HG03342 (cell line): ENCODE measurements at regions not wholly inside any gene's neighbourhood (a gene's known extent, or its start where the extent isn't known, plus 50 kb on each side); places are given as distances from the start of the nearest gene placed in this dataset.

Source experiments
- ATAC-seq: cut with Tn5 transposase; IDR thresholded peaks from one replicate; pipeline ENCODE4 v1.9.1; 2021; ENCODE audit warnings: mild to moderate bottlenecking, moderate library complexity; ENCODE audit not compliant: unreplicated experiment

- no peak for ATAC-seq
Measured at GRCh38 chr2:207401338-207401737, 128.4 kb upstream of the CREB1 start.

GRCh38 chr2:207403141-207403540, 126.6 kb upstream of the CREB1 start:
- no peak for ATAC-seq

- ATAC-seq: no peak
Measured at GRCh38 chr2:207403950-207404349, 125.8 kb upstream of the CREB1 start.

DNA sequence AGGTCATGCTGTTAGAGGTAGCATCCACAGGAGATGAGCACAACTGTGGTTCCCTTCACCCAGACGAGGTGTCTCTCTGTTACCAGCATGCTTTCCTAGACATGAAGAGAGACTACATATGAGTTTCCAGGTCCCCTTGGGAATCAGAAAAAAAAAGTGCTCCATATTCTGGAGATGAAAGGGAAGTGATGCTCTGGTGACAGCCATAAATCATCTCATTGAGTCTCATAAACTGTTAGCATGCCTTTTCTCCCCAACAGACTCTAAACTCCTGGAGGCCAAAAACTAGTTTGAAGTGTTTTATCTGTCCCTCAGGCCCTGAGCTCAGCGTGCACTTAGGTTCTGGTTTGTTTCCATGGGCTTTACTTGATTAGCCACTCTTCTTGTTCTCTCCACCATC, 124.6 kb upstream of the CREB1 start:
- no peak for ATAC-seq

- ATAC-seq: peak; percentile 96
Measured at GRCh38 chr2:207408086-207408794, 121.5 kb upstream of the CREB1 start.

DNA sequence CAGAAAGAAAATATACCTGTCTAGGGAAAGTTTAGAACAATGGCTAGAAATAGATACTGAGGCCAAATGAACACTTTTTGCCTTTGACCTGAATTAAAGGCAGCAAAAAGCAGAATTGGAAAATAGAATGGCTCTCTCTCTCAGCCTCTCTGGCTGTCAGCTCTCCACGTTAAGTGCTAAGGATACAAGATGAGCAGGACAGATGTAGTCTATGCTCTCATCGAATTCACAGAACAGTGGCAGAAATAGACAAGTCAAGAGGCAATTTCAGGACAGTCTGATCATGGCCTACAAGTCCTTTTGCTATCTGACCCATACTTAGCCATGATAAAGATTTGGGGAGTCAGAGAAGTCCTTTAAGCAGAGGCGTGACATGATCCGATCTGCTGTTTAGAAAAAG, 120.2 kb upstream of the CREB1 start:
- no peak for ATAC-seq

GRCh38 chr2:207412787-207413310, 116.9 kb upstream of the CREB1 start:
- ATAC-seq: no peak

GRCh38 chr2:207413376-207413907, 116.3 kb upstream of the CREB1 start:
- no peak for ATAC-seq

GRCh38 chr2:207416111-207416510, 113.7 kb upstream of the CREB1 start:
- no peak for ATAC-seq

- no peak for ATAC-seq
Measured at GRCh38 chr2:207416900-207417299, 112.9 kb upstream of the CREB1 start.

DNA sequence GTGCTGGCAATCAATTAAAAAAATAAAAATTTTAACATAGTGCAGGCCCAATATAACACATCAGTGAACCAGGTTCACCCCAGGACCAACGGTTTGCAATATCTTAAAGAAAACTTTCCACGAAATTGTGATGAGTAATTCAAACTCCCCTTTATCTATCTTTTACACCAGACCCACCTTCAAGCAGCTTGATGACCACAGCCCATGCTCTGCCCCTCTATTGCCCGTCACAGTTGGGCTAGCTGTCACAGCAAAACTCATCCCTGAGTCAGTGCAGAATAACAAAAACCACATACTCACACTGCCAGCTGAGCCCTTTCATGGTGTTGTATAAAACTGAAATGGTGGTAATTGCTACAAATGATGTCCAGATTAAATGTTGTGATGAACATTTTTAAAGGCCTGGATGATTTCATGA, 112.5 kb upstream of the CREB1 start:
- ATAC-seq: no peak

DNA sequence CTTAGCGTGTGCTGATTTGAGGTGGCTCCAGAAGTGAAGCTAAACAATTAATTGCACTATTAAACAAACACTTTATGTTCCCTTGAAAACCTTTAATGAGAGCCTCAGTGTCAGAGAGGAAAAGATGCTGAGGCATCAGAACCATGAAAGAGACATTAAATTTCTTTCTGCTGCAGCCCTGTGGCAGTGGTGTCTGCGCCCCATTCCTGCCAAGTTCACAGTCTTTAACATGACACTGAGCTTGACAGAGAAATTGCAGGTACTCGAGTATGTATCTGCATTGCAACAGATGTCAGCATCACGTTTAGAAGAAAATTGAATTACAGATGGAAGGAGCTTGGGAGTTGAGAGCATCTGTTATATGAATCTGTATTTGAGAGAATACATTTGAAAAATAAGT, 111.3 kb upstream of the CREB1 start:
- ATAC-seq: no peak

- no peak for ATAC-seq
Measured at GRCh38 chr2:207419331-207419730, 110.4 kb upstream of the CREB1 start.

DNA sequence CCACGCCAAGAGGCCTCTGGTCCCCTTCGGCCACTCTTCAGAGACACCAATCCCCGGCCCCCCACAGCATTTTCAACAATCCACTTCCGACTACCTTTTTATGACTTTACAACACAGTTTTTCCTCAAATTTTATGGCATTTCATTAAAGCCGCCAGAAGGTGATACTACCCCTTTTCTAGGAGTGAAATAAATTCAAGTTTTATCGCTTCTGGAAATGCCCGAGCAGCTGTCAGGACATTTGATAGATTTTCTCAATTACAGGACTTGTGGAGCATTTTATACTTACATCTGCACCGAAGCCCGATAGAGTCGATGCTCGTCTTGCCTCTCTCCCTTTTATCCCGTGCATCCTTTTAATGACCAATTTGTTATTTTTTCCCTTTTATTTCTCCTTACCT, 108.1 kb upstream of the CREB1 start:
- no peak for ATAC-seq

GRCh38 chr2:207422380-207422779, 107.4 kb upstream of the CREB1 start:
- no peak for ATAC-seq

DNA sequence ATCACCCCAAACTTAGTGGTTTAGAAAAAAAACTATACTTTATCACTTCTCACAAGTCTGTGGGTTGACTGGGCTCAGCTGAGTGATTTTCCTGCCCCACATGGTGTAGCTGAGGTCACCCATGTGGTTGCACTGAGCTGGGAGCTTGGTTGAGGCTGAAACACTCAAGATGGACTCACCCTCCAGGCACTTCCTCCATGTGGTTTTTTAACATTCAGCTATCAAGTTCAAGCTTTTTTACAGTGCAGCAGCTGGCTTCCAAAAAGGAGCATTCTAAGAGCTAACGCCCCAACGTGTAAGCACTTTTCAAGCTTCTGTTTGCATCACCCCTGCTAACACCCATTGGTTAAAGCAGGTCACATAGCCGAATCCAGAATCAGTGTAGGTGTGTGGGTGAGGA, 105.9 kb upstream of the CREB1 start:
- ATAC-seq: peak; percentile 96

- ATAC-seq: no peak
Measured at GRCh38 chr2:207427986-207428385, 101.8 kb upstream of the CREB1 start.

DNA sequence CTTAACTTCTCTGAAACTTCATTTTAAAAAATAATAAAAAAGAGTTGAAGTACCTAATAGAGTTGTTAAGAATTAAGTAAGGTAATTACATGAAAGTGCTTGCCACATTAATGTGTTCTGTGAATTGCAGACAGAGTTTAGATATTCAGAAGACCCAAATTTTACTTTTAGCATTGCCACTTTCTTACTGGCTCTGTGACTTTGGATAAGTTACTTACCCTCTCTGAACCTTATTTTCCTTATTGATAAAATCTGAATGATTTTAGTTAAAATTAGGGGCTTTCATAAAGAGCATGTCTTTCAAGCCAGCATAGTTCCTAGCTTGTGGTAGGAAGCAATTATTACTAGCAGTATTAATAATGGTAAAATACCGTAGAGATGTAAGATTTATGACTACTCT, 101.2 kb upstream of the CREB1 start:
- no peak for ATAC-seq

DNA sequence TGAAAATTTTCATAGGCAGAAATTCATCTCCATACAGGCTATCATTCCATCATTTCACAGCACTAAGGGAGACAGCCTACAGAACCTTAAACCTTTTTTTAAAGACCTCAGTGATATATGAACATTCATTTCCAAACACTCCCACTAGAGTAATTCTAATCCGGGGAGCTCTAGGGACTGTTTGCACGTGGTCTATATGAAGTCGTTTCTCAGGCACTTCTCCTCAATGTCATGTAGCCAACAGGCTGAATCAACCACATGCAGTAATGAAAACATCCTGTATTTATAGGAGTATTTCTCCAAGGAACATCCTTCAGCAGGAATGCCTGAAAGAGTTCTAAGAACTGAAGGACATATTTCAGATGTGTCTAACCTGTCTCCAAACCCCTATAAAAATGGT, 97.3 kb upstream of the CREB1 start:
- no peak for ATAC-seq

DNA sequence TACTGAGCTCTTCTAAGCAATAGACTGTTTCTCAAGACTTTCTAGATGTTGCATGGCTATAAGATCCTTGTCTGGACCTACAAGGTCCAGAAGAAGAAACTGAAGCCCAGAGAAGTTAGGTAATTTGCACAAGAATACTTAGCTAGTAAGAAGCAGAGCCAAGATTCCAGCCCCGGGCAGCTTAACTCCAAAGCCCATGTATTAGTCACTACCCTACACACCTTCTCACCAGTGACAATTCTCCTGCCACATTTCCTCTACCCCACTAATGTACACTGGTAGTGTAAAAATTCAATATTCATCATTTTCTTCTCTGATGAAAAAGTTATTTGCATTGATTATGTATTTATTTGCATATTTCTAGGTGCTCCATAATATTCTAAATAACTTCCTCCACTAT, 95.5 kb upstream of the CREB1 start:
- no peak for ATAC-seq

DNA sequence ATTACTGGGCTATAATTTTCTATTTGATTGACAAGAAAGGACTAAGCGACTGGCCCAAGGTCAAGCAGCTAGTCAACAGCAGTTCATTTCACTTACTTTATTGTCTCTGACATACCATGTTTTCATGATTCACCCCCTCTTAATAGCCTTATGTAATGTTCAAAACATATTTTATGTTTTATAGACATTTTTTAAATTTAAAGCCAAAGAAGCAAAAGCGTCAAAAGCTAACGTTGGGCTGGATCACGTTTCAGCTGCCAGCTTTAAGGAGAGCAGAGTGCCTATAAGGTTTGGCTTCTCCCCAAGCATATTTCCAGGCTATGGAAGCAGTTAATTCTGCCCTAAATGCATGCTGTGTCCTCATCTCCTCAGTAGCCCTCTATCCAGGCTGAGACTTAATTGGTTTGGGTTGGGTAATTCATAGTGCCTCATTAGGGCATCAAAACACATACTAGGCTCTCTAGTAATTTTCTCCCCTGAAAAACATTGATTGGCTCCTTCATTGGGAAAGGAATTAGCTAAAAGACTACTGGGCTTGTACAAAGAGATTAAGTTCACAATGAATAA, 94.8 kb upstream of the CREB1 start:
- ATAC-seq: no peak

- ATAC-seq: no peak
Measured at GRCh38 chr2:207437136-207437523, 92.6 kb upstream of the CREB1 start.
